KMS-11 (cell line): ENCODE measurements at regions not wholly inside any gene's neighbourhood (a gene's known extent, or its start where the extent isn't known, plus 50 kb on each side); places are given as distances from the start of the nearest gene placed in this dataset.

ENCODE experiments used
- H2AFZ ChIP-seq: fragments of 200-600 bp; sonication (generic); 2 replicates; pipeline ENCODE4 v1.6.1; 2016; ENCODE audit warnings: antibody characterized with exemption, mixed run types, low read depth
- H3K27ac ChIP-seq: fragments of 200-600 bp; sonication (generic); 2 replicates; pipeline ENCODE4 v1.6.1; 2016; ENCODE audit warnings: mild to moderate bottlenecking, mixed run types
- H3K27me3 ChIP-seq: fragments of 200-600 bp; sonication (generic); 2 replicates; pipeline ENCODE4 v1.6.1; 2017; ENCODE audit warnings: mild to moderate bottlenecking, low read depth, mixed run types, moderate library complexity; ENCODE audit not compliant: insufficient read depth
- H3K36me3 ChIP-seq: fragments of 200-600 bp; sonication (generic); 2 replicates; pipeline ENCODE4 v1.6.1; 2017; ENCODE audit warnings: mild to moderate bottlenecking, mixed run types; ENCODE audit not compliant: insufficient read depth
- H3K4me1 ChIP-seq: fragments of 200-600 bp; sonication (generic); 2 replicates; pipeline ENCODE4 v1.6.1; 2016; ENCODE audit warnings: mild to moderate bottlenecking, low read depth, mixed run types; ENCODE audit not compliant: poor library complexity, severe bottlenecking
- H3K4me2 ChIP-seq: fragments of 200-600 bp; sonication (generic); 2 replicates; pipeline ENCODE4 v1.7.0; 2016; ENCODE audit warnings: mild to moderate bottlenecking, mixed run types
- H3K4me3 ChIP-seq: fragments of 200-600 bp; sonication (generic); IDR thresholded peaks from 2 replicates; pipeline ENCODE4 v1.6.1; 2017; ENCODE audit warnings: low read depth, low read length, mixed read lengths; ENCODE audit not compliant: insufficient read depth
- H3K79me2 ChIP-seq: fragments of 200-600 bp; sonication (generic); 2 replicates; pipeline ENCODE4 v1.6.1; 2016; ENCODE audit warnings: low read depth, mixed run types; ENCODE audit not compliant: insufficient read depth
- H3K9ac ChIP-seq: fragments of 200-600 bp; sonication (generic); 2 replicates; pipeline ENCODE4 v1.6.1; 2016; ENCODE audit warnings: mild to moderate bottlenecking, mixed run types
- H4K20me1 ChIP-seq: fragments of 200-600 bp; sonication (generic); 2 replicates; pipeline ENCODE4 v1.6.1; 2016; ENCODE audit warnings: mild to moderate bottlenecking, mixed run types; ENCODE audit not compliant: insufficient read depth
- TF ChIP-seq, protein P1 (sequence below): fragments of 200-600 bp; sonication (generic); conservative IDR thresholded peaks from 2 replicates; pipeline ENCODE4 v1.6.1; 2017; ENCODE audit warnings: low read depth, mild to moderate bottlenecking, antibody characterized with exemption, low read length, moderate library complexity, mixed read lengths

DNA sequence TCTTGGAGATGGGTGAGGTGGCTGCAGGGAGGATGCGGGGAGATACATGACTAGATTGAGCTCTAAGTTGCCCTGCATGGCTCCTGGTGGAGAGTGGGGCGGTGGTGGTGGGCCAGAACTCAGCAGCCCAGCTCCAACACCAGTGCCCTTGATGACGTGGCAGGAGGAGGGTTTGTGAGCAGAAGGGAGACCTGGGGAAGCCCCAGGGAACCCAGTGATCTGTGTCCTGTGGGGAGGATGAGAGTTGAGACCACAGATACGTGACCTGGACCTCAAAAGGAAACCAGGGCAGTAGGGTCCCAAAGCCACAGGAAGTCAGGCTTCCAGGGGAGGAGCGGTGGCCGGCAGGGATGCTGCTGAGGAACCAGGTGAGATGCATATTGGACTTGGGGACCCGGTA lies 989.1 kb upstream of the TMEM132C start:
- Histone ChIP-seq H3K27ac (no peak overlapping the region), H2AFZ (no peak overlapping the region), H3K27me3 (no peaks in the 10 kb centered on the region), H3K79me2 (no peaks in the 10 kb centered on the region), H3K9ac (no peak overlapping the region), H3K4me1 (no peaks in the 10 kb centered on the region), H3K4me3 (no peak overlapping the region), H4K20me1 (no peaks in the 10 kb centered on the region), H3K36me3 (no peaks in the 10 kb centered on the region), H3K4me2 (no peak overlapping the region)
- TF ChIP-seq, protein P1, sequence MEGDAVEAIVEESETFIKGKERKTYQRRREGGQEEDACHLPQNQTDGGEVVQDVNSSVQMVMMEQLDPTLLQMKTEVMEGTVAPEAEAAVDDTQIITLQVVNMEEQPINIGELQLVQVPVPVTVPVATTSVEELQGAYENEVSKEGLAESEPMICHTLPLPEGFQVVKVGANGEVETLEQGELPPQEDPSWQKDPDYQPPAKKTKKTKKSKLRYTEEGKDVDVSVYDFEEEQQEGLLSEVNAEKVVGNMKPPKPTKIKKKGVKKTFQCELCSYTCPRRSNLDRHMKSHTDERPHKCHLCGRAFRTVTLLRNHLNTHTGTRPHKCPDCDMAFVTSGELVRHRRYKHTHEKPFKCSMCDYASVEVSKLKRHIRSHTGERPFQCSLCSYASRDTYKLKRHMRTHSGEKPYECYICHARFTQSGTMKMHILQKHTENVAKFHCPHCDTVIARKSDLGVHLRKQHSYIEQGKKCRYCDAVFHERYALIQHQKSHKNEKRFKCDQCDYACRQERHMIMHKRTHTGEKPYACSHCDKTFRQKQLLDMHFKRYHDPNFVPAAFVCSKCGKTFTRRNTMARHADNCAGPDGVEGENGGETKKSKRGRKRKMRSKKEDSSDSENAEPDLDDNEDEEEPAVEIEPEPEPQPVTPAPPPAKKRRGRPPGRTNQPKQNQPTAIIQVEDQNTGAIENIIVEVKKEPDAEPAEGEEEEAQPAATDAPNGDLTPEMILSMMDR = no peak

DNA sequence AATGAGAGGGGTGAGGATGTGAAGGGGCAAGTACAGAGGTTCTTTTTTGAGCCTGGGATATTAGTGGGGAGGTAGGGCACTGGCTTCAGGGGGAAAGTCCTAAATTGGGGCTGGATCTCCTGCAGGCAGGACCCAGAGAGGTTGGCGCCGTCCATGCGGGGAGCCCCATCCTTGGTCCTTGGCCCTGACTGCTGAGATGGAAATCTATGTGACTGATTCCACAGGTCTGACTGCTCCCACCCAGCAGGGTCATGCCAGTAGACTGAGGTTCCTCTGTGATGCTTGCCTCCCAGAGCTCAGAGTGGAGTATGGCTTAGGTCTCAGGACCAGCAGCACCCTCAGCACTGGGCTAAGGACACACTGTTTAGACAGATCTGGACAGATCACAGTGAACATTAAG lies 988.6 kb upstream of the TMEM132C start:
- no peaks in the 10 kb centered on the region for H3K27me3 ChIP-seq
- TF ChIP-seq, protein P1 = no peak
- no peaks in the 10 kb centered on the region for H3K79me2 ChIP-seq
- no peak overlapping the region for H3K4me3 ChIP-seq
- H3K27ac ChIP-seq = no peak overlapping the region
- H4K20me1 ChIP-seq = no peaks in the 10 kb centered on the region
- H3K9ac ChIP-seq = no peak overlapping the region
- no peaks in the 10 kb centered on the region for H3K36me3 ChIP-seq
- H3K4me2 ChIP-seq = no peak overlapping the region
- no peaks in the 10 kb centered on the region for H3K4me1 ChIP-seq
- no peak overlapping the region for H2AFZ ChIP-seq

DNA sequence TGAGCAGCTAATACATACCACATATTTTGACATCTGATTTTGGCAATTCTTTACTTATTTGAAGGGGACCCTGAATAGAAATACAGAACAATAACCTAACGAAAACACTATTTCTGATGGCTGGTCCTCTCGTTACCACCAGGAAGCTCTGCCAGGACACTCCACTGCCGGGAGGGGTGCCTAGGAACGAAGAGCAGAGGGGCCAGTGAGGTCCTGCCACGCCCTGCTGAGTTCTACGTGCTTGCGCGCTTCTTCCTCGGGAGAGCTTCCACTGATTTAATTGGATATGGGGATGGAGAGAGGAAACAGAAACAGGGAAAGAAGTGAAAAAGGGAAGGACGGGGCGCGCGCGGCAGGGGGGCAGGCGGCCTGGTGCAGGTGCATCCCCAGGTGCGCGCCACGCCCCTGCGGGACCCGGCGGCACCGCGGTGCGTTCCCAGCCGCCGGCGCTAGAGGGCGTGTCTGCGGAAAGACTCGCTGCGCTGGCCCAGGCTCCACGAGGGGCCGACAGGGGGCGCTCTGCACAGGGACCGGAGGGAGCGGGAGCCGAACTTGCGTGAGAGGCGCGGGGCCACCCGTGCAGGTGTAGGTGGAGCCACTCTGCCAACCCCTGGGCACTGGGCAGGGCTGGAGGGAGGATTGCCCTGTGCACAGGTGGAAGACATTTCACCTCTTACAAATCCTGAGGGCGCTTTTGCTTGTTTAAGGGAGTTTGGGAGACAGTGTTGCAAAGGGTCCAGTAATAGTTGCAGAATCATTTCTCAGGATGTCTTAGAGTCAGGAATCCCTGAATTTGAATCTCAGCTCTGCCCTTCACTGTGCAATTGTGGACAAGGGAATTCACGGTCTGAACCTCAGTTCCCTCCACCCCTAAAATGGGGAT lies 986.3 kb upstream of the TMEM132C start:
- H3K79me2 ChIP-seq = no peaks in the 10 kb centered on the region
- H3K4me1 ChIP-seq = no peaks in the 10 kb centered on the region
- H3K36me3 ChIP-seq = no peaks in the 10 kb centered on the region
- H3K4me2 ChIP-seq = no peak overlapping the region
- H3K27ac ChIP-seq = no peak overlapping the region
- H3K4me3 ChIP-seq = no peak overlapping the region
- TF ChIP-seq, protein P1 = peak; percentile 60
- H2AFZ ChIP-seq = no peak overlapping the region
- no peak overlapping the region for H3K9ac ChIP-seq
- no peaks in the 10 kb centered on the region for H3K27me3 ChIP-seq
- no peaks in the 10 kb centered on the region for H4K20me1 ChIP-seq

DNA sequence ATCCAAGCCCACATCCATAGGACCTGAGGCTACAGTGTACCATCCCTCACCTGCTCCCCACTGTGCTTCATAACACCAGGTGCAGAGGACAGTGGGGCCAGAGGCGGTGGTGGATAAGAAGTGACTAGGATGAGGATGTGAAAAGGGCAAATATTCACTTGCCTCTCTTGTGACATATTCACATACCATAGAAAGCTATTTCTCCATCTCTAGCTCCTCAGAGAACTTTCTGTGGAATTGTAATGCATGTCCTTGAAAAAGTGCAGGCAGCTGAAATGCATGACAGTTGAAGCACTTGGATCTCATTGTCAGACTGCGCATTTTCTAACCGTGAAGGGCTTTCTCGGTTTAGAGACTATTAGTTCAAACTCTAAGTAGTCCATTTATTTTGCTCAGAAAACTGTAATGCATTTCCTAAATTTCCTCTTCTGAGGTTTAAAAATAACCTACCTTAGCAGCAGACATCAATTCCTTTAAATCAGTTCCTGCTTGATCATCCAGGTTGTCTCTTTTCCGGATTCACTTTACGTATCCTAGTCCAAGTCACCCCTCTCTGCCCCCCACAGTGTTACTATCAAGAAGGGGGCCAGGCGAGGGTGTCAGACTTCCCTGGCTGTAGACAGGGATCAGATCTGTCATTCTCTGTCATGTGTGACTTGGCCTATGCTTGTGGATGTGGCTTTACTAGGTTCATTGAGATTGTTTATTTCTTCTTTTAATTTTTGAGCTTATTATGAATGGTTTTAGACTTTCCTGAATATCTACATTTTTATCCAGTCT lies 984.0 kb upstream of the TMEM132C start:
- Histone ChIP-seq H3K4me1 (no peaks in the 10 kb centered on the region), H3K36me3 (no peaks in the 10 kb centered on the region), H2AFZ (no peak overlapping the region), H3K79me2 (no peaks in the 10 kb centered on the region), H4K20me1 (no peaks in the 10 kb centered on the region), H3K27ac (no peak overlapping the region), H3K4me2 (no peak overlapping the region), H3K27me3 (no peaks in the 10 kb centered on the region), H3K4me3 (no peak overlapping the region), H3K9ac (no peak overlapping the region)
- TF ChIP-seq, protein P1 = no peak
